GM12875 (cell line): ENCODE measurements at regions not wholly inside any gene's neighbourhood (a gene's known extent, or its start where the extent isn't known, plus 50 kb on each side); places are given as distances from the start of the nearest gene placed in this dataset.

Experiments used
- H3K4me3 ChIP-seq: one replicate; pipeline ENCODE4 v1.5.1; 2011; ENCODE audit warnings: low read depth, low read length, control low read depth
- CTCF ChIP-seq: IDR thresholded peaks from 2 replicates; pipeline ENCODE4 v1.5.1; 2011; ENCODE audit warnings: low read depth, mild to moderate bottlenecking, control low read depth, inconsistent platforms, low read length, moderate library complexity, borderline replicate concordance; ENCODE audit not compliant: insufficient read depth

- no peak overlapping the region for H3K4me3 ChIP-seq
- TF ChIP-seq CTCF = no peak
Measured at GRCh38 chr7:155883491-155884224, 71.4 kb upstream of the SHH start.

- H3K4me3 ChIP-seq = no peak overlapping the region
- no peak for TF ChIP-seq CTCF
Measured at GRCh38 chr7:155882596-155882995, 70.3 kb upstream of the SHH start.

- no peak overlapping the region for H3K4me3 ChIP-seq
- TF ChIP-seq CTCF = no peak
Measured at GRCh38 chr7:155881471-155882350, 69.4 kb upstream of the SHH start.

- H3K4me3 ChIP-seq = no peak overlapping the region
- no peak for TF ChIP-seq CTCF
Measured at GRCh38 chr7:155880721-155881120, 68.5 kb upstream of the SHH start.

- no peak for TF ChIP-seq CTCF
- H3K4me3 ChIP-seq = no peak overlapping the region
Measured at GRCh38 chr7:155879592-155879991, 67.3 kb upstream of the SHH start.

- H3K4me3 ChIP-seq = no peak overlapping the region
- TF ChIP-seq CTCF = no peak
Measured at GRCh38 chr7:155878674-155879073, 66.4 kb upstream of the SHH start.
